Endothelial cell of umbilical vein (primary cell): ENCODE measurements at regions not wholly inside any gene's neighbourhood (a gene's known extent, or its start where the extent isn't known, plus 50 kb on each side); places are given as distances from the start of the nearest gene placed in this dataset.

ENCODE experiments used
- BruUV-seq: library from RNA; stranded (reverse); fragments of 400-500 nt; replicated peaks from 2 replicates; lab custom pipeline; 2021; lab: Mats Ljungman, UMichigan
- CTCF ChIA-PET: fragments of 300-600, 350-600 bp; sonication (Branson Sonifier 250); formaldehyde crosslinking; loops from one replicate; lab custom pipeline; 2021; ENCODE audit warnings: antibody characterized with exemption, inconsistent platforms; lab: Charles Lee
- POLR2A ChIA-PET: fragments of 300-600, 350-600 bp; sonication (Branson Sonifier 250); formaldehyde crosslinking; loops from one replicate; lab custom pipeline; 2021; ENCODE audit warnings: antibody characterized with exemption, inconsistent platforms; lab: Charles Lee
- DNase-seq: peaks from one replicate; pipeline ENCODE4 v3.0.0-alpha.2; 2011; ENCODE audit warnings: low read depth, low spot score
- FAIRE-seq: peaks from 2 replicates; lab custom pipeline; 2011; peaks lifted over from hg19 to GRCh38; lab: Jason Lieb, UNC
- H2AFZ ChIP-seq: 2 replicates; pipeline ENCODE4 v1.6.0; 2012; ENCODE audit warnings: low read depth, low read length, control low read depth, inconsistent platforms
- H3K27ac ChIP-seq: 2 replicates; pipeline ENCODE4 v1.5.1; 2011; ENCODE audit warnings: low read depth, mild to moderate bottlenecking, control low read depth, low read length, moderate library complexity; ENCODE audit not compliant: insufficient read depth
- H3K27me3 ChIP-seq, 2 experiments: 2 replicates each; pipeline versions ENCODE4 v1.6.0 to v1.6.1; 2011; ENCODE audit warnings: low read length in 2 of 2, mixed read lengths in 1 of 2; ENCODE audit not compliant: control insufficient read depth in 2 of 2, insufficient read depth in 2 of 2
- H3K36me3 ChIP-seq, 2 experiments: 2 replicates in 1 of 2; 3 replicates in 1 of 2; pipeline ENCODE4 v1.5.1; 2011; ENCODE audit warnings: low read length in 2 of 2, mild to moderate bottlenecking in 1 of 2, moderate library complexity in 1 of 2; ENCODE audit not compliant: control insufficient read depth in 2 of 2, insufficient read depth in 2 of 2; ENCODE audit errors: extremely low read depth in 1 of 2
- H3K4me1 ChIP-seq: 3 replicates; pipeline ENCODE4 v1.5.1; 2011; ENCODE audit warnings: mild to moderate bottlenecking, low read length; ENCODE audit not compliant: control insufficient read depth, insufficient read depth; ENCODE audit errors: extremely low read depth
- H3K4me2 ChIP-seq: 2 replicates; pipeline ENCODE4 v1.6.1; 2011; ENCODE audit warnings: low read length, control low read depth, mixed read lengths; ENCODE audit not compliant: insufficient read depth
- H3K4me3 ChIP-seq, 3 experiments: fragments of 200-600 bp in 1 of 3; sonication (generic), shearing (Covaris generic) in 1 of 3; replicated peaks in 1 of 3; 2 replicates each; pipeline ENCODE4 v1.5.1; 2011 to 2016; ENCODE audit warnings: control low read depth in 3 of 3, low read length in 3 of 3, mild to moderate bottlenecking in 2 of 3, inconsistent platforms in 1 of 3, low read depth in 1 of 3, moderate library complexity in 1 of 3; ENCODE audit not compliant: insufficient read depth in 1 of 3
- H3K79me2 ChIP-seq: 2 replicates; pipeline ENCODE4 v1.6.0; 2012; ENCODE audit warnings: low read length, inconsistent platforms; ENCODE audit not compliant: control insufficient read depth, insufficient read depth
- H3K9ac ChIP-seq: replicated peaks from 2 replicates; pipeline ENCODE3; 2011; ENCODE audit warnings: low read length, control low read depth; ENCODE audit not compliant: insufficient read depth; ENCODE audit errors: extremely low read depth
- H3K9me1 ChIP-seq: replicated peaks from 3 replicates; pipeline ENCODE4 v1.6.0; 2011; ENCODE audit warnings: mild to moderate bottlenecking, low read length; ENCODE audit not compliant: control insufficient read depth, insufficient read depth; ENCODE audit errors: extremely low read depth
- H3K9me3 ChIP-seq: replicated peaks from 2 replicates; pipeline ENCODE4 v1.5.1; 2012; ENCODE audit warnings: low read length, inconsistent platforms; ENCODE audit not compliant: control insufficient read depth, insufficient read depth
- H4K20me1 ChIP-seq: replicated peaks from 2 replicates; pipeline ENCODE3; 2011; ENCODE audit warnings: mild to moderate bottlenecking, low read length; ENCODE audit not compliant: control insufficient read depth, insufficient read depth; ENCODE audit errors: extremely low read depth
- CTCF ChIP-seq, 2 donors: IDR thresholded peaks; 1 replicate in 1 of 2; 2 replicates in 1 of 2; pipeline ENCODE4 v1.5.1; 2011; ENCODE audit warnings: low read length in 2 of 2, mild to moderate bottlenecking in 2 of 2, moderate library complexity in 2 of 2, control low read depth in 1 of 2, inconsistent platforms in 1 of 2, low read depth in 1 of 2; ENCODE audit not compliant: insufficient read depth in 1 of 2; ENCODE audit errors: extremely low read depth in 1 of 2
- FOS ChIP-seq: IDR thresholded peaks from 2 replicates; pipeline ENCODE4 v1.6.1; 2011; ENCODE audit warnings: mild to moderate bottlenecking, low read length, moderate library complexity, borderline replicate concordance; ENCODE audit not compliant: insufficient read depth
- GATA2 ChIP-seq: IDR thresholded peaks from 2 replicates; pipeline ENCODE4 v1.7.0; 2011; ENCODE audit warnings: low read depth, mild to moderate bottlenecking, moderate library complexity, mixed read lengths, low read length; ENCODE audit not compliant: insufficient read length, insufficient read depth
- JUN ChIP-seq: IDR thresholded peaks from 2 replicates; pipeline ENCODE4 v1.6.1; 2011; ENCODE audit warnings: borderline replicate concordance, low read depth; ENCODE audit not compliant: insufficient read length, insufficient read depth
- MYC ChIP-seq: IDR thresholded peaks from one replicate; pipeline ENCODE4 v1.6.1; 2011; ENCODE audit warnings: mild to moderate bottlenecking, low read depth, low read length
- POLR2A ChIP-seq: IDR thresholded peaks from 2 replicates; pipeline ENCODE4 v1.6.1; 2012; ENCODE audit warnings: low read depth, mild to moderate bottlenecking, control low read depth, low read length
- POLR2AphosphoS5 ChIP-seq: IDR thresholded peaks from 2 replicates; pipeline ENCODE4 v1.6.1; 2012; ENCODE audit warnings: low read depth, mild to moderate bottlenecking, control low read depth, low read length, moderate library complexity; ENCODE audit not compliant: insufficient read depth
- dilution Hi-C: fragments of 300-500 bp; cut with MboI; formaldehyde crosslinking; loops from one replicate; pipeline ENCODE4 v1.15.0; 2019; ENCODE audit warnings: low sequenced_read_pairs; ENCODE audit not compliant: extremely low pct_ligation_motif_present
- intact Hi-C: fragments of 100-400 bp; cut with micrococcal nuclease; formaldehyde crosslinking; loops from one replicate; pipeline ENCODE4 v1.10.0; 2022
- TF ChIP-seq, protein P1 (sequence below): IDR thresholded peaks from 2 replicates; pipeline ENCODE4 v1.6.1; 2011; ENCODE audit not compliant: insufficient read depth, insufficient read length

DNA sequence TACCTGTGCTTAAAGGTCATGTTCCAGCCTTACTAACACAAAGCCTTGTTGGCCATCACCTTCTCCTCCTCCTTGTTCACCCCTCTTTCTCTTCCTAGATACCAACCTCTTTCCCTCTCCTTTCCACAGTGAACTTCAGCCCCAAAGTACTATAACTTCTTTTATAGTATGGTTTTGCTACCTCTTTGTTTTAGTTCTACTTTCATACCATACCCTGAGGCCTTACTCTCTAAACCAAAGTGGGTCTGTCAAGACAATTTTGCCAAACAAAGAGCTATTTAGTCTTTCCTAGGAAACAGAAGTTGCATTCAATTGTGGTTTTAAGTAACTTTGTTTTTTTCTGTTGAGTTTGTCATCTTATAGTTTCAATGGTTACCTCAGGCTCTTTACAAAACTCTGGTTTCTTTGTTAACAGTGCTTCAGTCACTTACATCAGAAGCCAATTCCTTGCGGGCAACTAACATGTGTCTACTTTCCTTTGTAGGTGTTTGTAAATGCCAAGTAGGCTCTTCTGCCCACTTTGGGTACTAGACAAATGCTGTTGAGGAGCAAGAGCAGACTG lies 623.9 kb upstream of the PKN2 start:
- Histone ChIP-seq H3K4me2 (no peak overlapping the region), H3K27me3 (no peaks in the 10 kb centered on the region), H3K36me3 (no peaks in the 10 kb centered on the region), H3K9me3 (no peaks in the 10 kb centered on the region), H2AFZ (no peak overlapping the region), H3K9me1 (no peaks in the 10 kb centered on the region), H3K4me3 (no peak overlapping the region), H3K79me2 (no peaks in the 10 kb centered on the region), H3K4me1 (peaks cover 6% of the 10 kb centered on the region), H3K27ac (no peak overlapping the region), H3K9ac (no peak overlapping the region), H4K20me1 (no peaks in the 10 kb centered on the region)
- POLR2A ChIA-PET: no interaction called here
- dilution Hi-C loops: no loop called here
- intact Hi-C loops: loop anchor here (5.0 to 10.0 kb wide), 2 partner anchors 265 to 733 kb away; partner anchors contain the start of gene LMO4
- BruUV-seq: no TSS peak
- no peak for DNase-seq
- CTCF ChIA-PET: interaction anchor here (0.9 to 2.4 kb wide), 10 partner anchors 8 to 768 kb away, joined by 3 to 18 read pairs (median 6); no protein-coding TSS in a partner anchor
- FAIRE-seq: no peak
- no peak for TF ChIP-seq MYC
- TF ChIP-seq POLR2A: no peak
- TF ChIP-seq POLR2AphosphoS5: no peak
- no peak for TF ChIP-seq CTCF (IDR thresholded peaks at IDR 0.05; ENCODE audit: extremely low read depth in 1 of 2, insufficient read depth in 1 of 2, low read depth in 1 of 2, low read length in 2 of 2)
- no peak for TF ChIP-seq JUN
- TF ChIP-seq, protein P1, sequence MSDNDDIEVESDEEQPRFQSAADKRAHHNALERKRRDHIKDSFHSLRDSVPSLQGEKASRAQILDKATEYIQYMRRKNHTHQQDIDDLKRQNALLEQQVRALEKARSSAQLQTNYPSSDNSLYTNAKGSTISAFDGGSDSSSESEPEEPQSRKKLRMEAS: no peak
- no peak for TF ChIP-seq GATA2
- TF ChIP-seq FOS: no peak
